Common myeloid progenitor, CD34-positive (primary cell): ENCODE measurements at regions not wholly inside any gene's neighbourhood (a gene's known extent, or its start where the extent isn't known, plus 50 kb on each side); places are given as distances from the start of the nearest gene placed in this dataset.
A peak's percentile ranks its signal among the peaks of the same experiment; 100 is the strongest.

Source experiments
- CTCF ChIA-PET: fragments of 350-600 bp; sonication (Branson Sonifier 250); formaldehyde crosslinking; loops from one replicate; lab custom pipeline; 2021; ENCODE audit warnings: antibody characterized with exemption; lab: Charles Lee
- POLR2A ChIA-PET: fragments of 350-600 bp; sonication (Branson Sonifier 250); formaldehyde crosslinking; loops from one replicate; lab custom pipeline; 2021; ENCODE audit warnings: antibody characterized with exemption; lab: Charles Lee
- DNase-seq, 3 donors: peaks; one replicate each; pipeline versions ENCODE4 v3.0.0 to v3.0.0-alpha.2; 2013
- H3K27ac ChIP-seq, 2 experiments: 1 replicate in 1 of 2; 2 replicates in 1 of 2; pipeline ENCODE4 v1.7.0; 2013; ENCODE audit warnings: inconsistent platforms in 2 of 2, low read length in 2 of 2, mild to moderate bottlenecking in 2 of 2, low read depth in 1 of 2, moderate library complexity in 1 of 2; ENCODE audit not compliant: severe bottlenecking in 2 of 2, insufficient read depth in 1 of 2, poor library complexity in 1 of 2
- H3K27me3 ChIP-seq, 5 experiments: replicated peaks in 2 of 5; 1 replicate in 3 of 5; 2 replicates in 2 of 5; pipeline versions ENCODE4 v1.6.1 to v1.7.0; 2013; ENCODE audit warnings: low read length in 4 of 5, mild to moderate bottlenecking in 2 of 5, moderate library complexity in 2 of 5, inconsistent platforms in 1 of 5; ENCODE audit not compliant: insufficient read depth in 5 of 5, control insufficient read depth in 4 of 5
- H3K36me3 ChIP-seq, 4 experiments: 1 replicate in 2 of 4; 2 replicates in 2 of 4; pipeline versions ENCODE4 v1.6.1 to v1.7.0; 2013; ENCODE audit warnings: low read length in 3 of 4, control low read depth in 1 of 4, mild to moderate bottlenecking in 1 of 4; ENCODE audit not compliant: control insufficient read depth in 4 of 4, insufficient read depth in 4 of 4
- H3K4me1 ChIP-seq, 4 experiments: 1 replicate in 3 of 4; 2 replicates in 1 of 4; pipeline versions ENCODE4 v1.6.1 to v1.7.1; 2013; ENCODE audit warnings: low read length in 3 of 4, mild to moderate bottlenecking in 3 of 4, control low read depth in 1 of 4, inconsistent platforms in 1 of 4, moderate library complexity in 1 of 4; ENCODE audit not compliant: control insufficient read depth in 4 of 4, insufficient read depth in 4 of 4; ENCODE audit errors: control extremely low read depth in 1 of 4
- H3K4me3 ChIP-seq, 7 experiments: 1 replicate in 4 of 7; 2 replicates in 3 of 7; pipeline versions ENCODE4 v1.5.1 to v1.7.0; 2013; ENCODE audit warnings: mild to moderate bottlenecking in 7 of 7, low read length in 6 of 7, moderate library complexity in 6 of 7, inconsistent platforms in 2 of 7, low read depth in 2 of 7, control low read depth in 1 of 7; ENCODE audit not compliant: insufficient read depth in 4 of 7, control insufficient read depth in 1 of 7; ENCODE audit errors: extremely low read depth in 1 of 7
- H3K9me3 ChIP-seq, 5 experiments: 1 replicate in 4 of 5; 2 replicates in 1 of 5; pipeline versions ENCODE4 v1.6.1 to v1.7.1; 2013; ENCODE audit warnings: low read length in 4 of 5, mild to moderate bottlenecking in 2 of 5, inconsistent platforms in 1 of 5, low read depth in 1 of 5, moderate library complexity in 1 of 5; ENCODE audit not compliant: control insufficient read depth in 4 of 5, insufficient read depth in 2 of 5; ENCODE audit errors: control extremely low read depth in 1 of 5
- WGBS: methylation state at CpG from one replicate; pipeline ENCODE4 v1.1.5; 2013; ENCODE audit not compliant: insufficient coverage; 5-methylcytosine and 5-hydroxymethylcytosine counted together

DNA sequence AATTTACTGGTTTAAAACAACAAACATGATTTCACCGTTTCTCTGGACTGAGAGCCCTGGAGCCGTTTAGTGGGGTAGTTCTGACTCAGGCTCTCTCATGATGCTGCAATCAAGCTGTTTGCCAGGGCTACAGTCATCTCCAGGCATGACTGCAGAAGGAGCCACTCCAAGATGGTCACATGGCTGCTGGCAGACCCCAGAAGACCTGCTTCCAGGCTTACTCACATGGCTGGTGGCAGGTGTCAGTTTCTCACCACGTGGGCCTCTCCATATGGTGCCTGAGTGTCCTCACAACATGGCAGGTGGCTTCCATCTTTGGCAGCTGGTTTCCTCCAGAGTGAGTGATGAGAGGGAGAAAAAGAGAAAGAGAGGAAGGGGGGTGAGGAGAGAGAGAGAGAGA lies 378.3 kb upstream of the RGMA start:
- no peak for DNase-seq
- no peaks in the 10 kb centered on the region for H3K9me3 ChIP-seq
- WGBS, result 58% methylated on average over 3 of the region's 3 CpGs
- POLR2A ChIA-PET, result no interaction called here
- H3K27ac ChIP-seq, result no peak overlapping the region
- peaks cover 0 to 11% (median 3%) of the 10 kb centered on the region in 5 experiments for H3K27me3 ChIP-seq
- H3K36me3 ChIP-seq, result no peaks in the 10 kb centered on the region
- no peak overlapping the region for H3K4me3 ChIP-seq
- no peaks in the 10 kb centered on the region for H3K4me1 ChIP-seq
- CTCF ChIA-PET, result no interaction called here

DNA sequence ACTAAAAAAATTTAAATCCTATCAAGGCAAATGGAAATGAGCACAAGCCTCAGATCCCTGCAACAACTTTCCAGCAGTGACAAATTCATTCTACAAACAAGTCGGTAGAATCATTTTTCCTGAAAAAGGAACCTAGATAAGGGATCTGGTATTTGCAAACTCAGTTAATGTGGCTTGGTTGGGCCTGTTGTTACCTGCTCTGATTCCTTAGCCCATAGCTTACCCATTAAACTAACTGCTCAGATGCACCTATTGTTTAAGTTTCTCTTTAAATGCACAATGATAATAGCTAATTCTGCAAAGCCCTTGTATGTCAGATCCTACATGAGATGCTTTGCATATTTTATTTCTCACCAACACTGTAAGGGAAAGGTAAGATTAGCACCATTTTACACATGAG lies 377.4 kb upstream of the RGMA start:
- H3K4me3 ChIP-seq, result no peak overlapping the region
- no peak for DNase-seq
- POLR2A ChIA-PET, result no interaction called here
- CTCF ChIA-PET, result no interaction called here
- no CpG with 5 or more reads among the region's 1 CpG for WGBS
- no peak overlapping the region for H3K27ac ChIP-seq
- H3K9me3 ChIP-seq, result no peaks in the 10 kb centered on the region
- peaks cover 0 to 12% (median 3%) of the 10 kb centered on the region in 5 experiments for H3K27me3 ChIP-seq
- no peaks in the 10 kb centered on the region for H3K36me3 ChIP-seq
- H3K4me1 ChIP-seq, result no peaks in the 10 kb centered on the region

DNA sequence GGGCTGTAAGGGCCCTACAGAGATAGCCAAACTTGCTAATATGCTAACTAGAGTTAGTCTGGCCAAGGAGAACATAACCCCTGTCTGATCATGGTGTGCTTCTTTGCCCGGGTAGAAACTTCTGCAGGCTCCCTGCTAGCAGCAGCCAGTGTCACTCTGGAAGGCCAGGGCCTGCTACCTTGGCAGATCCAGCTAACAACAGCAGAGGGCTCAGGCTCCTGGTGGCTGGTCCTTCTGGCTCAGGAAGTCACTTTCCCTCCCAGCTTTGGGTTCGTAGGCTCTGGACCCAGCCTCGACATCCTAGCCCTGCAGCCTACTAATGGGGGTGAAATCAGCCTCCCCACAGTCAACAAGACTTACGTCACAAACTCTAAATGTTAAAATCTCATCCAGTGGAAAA lies 373.7 kb upstream of the RGMA start:
- POLR2A ChIA-PET, result no interaction called here
- Histone ChIP-seq H3K4me3 (no peak overlapping the region), H3K27me3 (peaks cover 0 to 12% (median 2%) of the 10 kb centered on the region in 5 experiments), H3K4me1 (no peaks in the 10 kb centered on the region), H3K27ac (no peak overlapping the region), H3K36me3 (no peaks in the 10 kb centered on the region), H3K9me3 (no peaks in the 10 kb centered on the region)
- no peak for DNase-seq
- CTCF ChIA-PET, result no interaction called here
- 97% methylated on average over 4 of the region's 4 CpGs for WGBS

DNA sequence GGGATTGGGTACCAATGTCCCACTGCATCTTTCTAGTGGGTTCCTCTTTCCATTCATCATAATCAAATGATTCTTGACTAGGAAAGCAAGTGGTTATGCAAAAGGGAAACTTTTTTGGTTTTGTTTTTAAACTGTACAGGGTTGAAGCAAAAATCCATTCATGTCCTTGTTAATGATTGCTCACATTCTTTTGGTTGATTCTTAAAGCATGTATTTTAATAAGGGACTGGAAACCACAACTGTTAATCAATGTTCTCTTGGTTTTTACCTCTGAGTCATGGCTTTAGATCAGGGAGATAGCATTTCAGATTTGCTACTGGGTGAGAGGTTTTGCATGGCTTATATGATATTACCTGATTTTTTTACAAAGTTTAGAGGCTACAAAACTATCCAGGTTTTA lies 371.7 kb upstream of the RGMA start:
- POLR2A ChIA-PET, result no interaction called here
- peak in 1 of 3 donors; percentile 3 for DNase-seq
- H3K9me3 ChIP-seq, result no peaks in the 10 kb centered on the region
- CTCF ChIA-PET, result no interaction called here
- H3K4me3 ChIP-seq, result no peak overlapping the region
- H3K27me3 ChIP-seq, result peaks cover 0 to 4% (median 0%) of the 10 kb centered on the region in 5 experiments
- H3K4me1 ChIP-seq, result no peaks in the 10 kb centered on the region
- no peak overlapping the region for H3K27ac ChIP-seq
- H3K36me3 ChIP-seq, result no peaks in the 10 kb centered on the region

DNA sequence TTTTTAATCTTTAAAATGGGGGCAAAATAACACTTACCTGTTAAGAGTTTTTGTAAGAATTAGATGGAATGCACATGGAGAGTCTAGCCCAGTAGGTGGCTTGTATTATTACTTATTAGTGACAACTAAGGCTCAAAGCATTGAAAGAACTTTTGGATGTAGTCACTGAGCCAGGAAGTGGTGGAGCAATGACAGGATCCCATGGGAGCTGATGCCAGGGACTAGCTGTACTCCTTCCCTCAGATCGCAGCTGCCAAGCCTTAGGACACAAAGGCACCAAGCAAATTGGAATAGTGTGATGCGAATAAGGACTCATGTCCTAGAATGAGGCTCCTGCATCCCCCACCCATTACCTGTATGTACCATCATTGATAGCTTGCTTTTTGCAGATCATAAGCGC lies 370.4 kb upstream of the RGMA start:
- ChIA-PET POLR2A (no interaction called here), CTCF (no interaction called here)
- WGBS, result 100% methylated on average over 1 of the region's 3 CpGs
- peaks cover 0 to 7% (median 0%) of the 10 kb centered on the region in 5 experiments for H3K27me3 ChIP-seq
- no peaks in the 10 kb centered on the region for H3K9me3 ChIP-seq
- H3K36me3 ChIP-seq, result no peaks in the 10 kb centered on the region
- no peak overlapping the region for H3K4me3 ChIP-seq
- no peak overlapping the region for H3K27ac ChIP-seq
- DNase-seq, result no peak
- no peaks in the 10 kb centered on the region for H3K4me1 ChIP-seq

DNA sequence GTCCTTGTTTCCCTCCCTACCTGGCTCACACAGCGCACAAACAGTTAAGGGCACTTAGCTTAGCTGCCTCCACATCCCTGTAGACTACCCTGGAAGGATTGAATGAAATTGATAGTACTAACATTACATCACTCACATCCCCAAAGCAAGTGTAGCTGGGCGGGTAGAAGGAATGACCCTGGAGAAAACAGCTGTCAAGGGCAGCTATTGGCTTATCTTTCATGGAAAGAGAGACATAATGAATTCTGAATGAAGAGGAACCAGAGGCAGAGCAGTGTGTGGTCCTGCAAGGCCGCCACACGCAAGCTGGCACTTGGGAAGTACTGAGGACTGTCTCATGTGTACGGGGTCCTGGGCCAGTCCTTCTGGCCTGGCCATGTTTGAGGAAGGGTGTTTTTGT lies 369.6 kb upstream of the RGMA start:
- no peak overlapping the region for H3K4me3 ChIP-seq
- H3K27me3 ChIP-seq, result peaks cover 0 to 7% (median 0%) of the 10 kb centered on the region in 5 experiments
- 80% methylated on average over 3 of the region's 5 CpGs for WGBS
- H3K4me1 ChIP-seq, result no peaks in the 10 kb centered on the region
- no peaks in the 10 kb centered on the region for H3K9me3 ChIP-seq
- POLR2A ChIA-PET, result no interaction called here
- CTCF ChIA-PET, result no interaction called here
- no peak overlapping the region for H3K27ac ChIP-seq
- no peaks in the 10 kb centered on the region for H3K36me3 ChIP-seq
- no peak for DNase-seq

DNA sequence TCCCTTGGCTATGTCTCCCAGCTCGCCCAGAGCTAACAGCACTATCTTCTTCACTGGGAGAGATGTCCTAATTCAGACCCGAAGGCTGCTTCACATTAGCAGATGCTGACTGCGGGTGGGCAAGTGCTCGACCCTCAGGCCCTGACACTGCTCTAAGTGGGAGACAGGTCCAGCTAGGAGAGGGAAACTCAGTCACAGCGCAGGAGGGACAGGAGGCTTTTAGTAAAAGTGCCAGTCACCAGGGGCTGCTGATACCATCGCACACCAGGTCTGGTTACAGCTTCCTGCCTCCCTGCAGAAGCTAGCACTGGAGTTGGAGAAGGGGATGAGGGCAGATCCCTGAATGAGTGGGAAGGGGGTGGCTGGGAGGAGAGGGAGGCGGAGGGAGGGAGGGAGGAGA lies 365.8 kb upstream of the RGMA start:
- H3K4me1 ChIP-seq, result no peaks in the 10 kb centered on the region
- CTCF ChIA-PET, result interaction anchor here (0.7 kb wide), 1 partner anchor 11 kb away, joined by 3 read pairs; no protein-coding TSS in a partner anchor
- no peaks in the 10 kb centered on the region for H3K9me3 ChIP-seq
- 58% methylated on average over 4 of the region's 7 CpGs for WGBS
- H3K36me3 ChIP-seq, result no peaks in the 10 kb centered on the region
- DNase-seq, result no peak
- POLR2A ChIA-PET, result no interaction called here
- H3K27me3 ChIP-seq, result peaks cover 0 to 3% (median 0%) of the 10 kb centered on the region in 5 experiments
- H3K4me3 ChIP-seq, result no peak overlapping the region
- H3K27ac ChIP-seq, result no peak overlapping the region
